Kasumi-1 (cell line): ENCODE measurements at regions not wholly inside any gene's neighbourhood (a gene's known extent, or its start where the extent isn't known, plus 50 kb on each side); places are given as distances from the start of the nearest gene placed in this dataset.

ENCODE experiments used
- DNase-seq, 2 experiments: peaks; one replicate each; lab custom pipeline; 2025; lab: John Stamatoyannopoulos, UW

DNA sequence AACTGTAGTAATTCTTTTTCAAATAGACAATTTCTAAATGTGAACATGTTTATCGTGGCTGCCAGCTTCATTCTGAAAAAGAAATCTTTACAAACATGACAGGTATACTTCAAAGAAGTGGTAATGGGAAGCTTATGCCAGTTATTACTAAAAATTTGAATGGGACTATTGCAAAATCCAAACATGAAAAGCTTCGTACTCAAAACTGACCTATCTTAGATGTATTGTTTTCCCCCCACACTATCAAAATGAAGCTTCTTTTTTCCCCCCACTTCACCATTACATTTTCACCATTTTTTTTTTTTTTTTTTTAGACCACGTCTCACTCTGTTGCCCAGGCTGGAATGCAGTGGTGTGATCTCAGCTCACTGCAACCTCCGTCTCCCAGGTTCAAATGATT lies 50.4 kb upstream of the SERTAD2 start:
- no peak for DNase-seq

DNA sequence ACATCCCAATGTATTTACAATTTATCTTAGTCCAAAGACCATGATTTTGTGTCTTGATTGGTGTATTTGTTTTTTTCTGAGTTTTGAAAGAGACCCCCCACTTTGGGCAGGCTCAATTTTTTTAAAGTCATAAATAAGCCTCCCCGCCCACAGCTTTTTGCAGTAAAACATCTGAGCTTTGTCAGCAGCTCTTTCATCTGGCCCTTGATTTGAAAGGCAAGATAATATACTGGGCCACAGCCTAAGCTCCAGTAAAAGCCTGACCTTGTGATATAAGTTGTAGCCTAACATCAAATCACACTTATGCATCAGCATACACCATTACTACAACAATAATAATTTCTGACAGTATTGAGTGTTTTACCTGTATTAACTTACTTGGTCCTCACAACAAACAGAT lies 51.3 kb upstream of the SERTAD2 start:
- DNase-seq: no peak

- DNase-seq: no peak
Observed at GRCh38 chr2:64707276-64707675, 53.6 kb upstream of the SERTAD2 start.

GRCh38 chr2:64708829-64709228 lies 55.1 kb upstream of the SERTAD2 start:
- DNase-seq: no peak

GRCh38 chr2:64711252-64711800 lies 57.6 kb upstream of the SERTAD2 start:
- peak in 1 of 2 experiments; percentile 8 for DNase-seq

DNA sequence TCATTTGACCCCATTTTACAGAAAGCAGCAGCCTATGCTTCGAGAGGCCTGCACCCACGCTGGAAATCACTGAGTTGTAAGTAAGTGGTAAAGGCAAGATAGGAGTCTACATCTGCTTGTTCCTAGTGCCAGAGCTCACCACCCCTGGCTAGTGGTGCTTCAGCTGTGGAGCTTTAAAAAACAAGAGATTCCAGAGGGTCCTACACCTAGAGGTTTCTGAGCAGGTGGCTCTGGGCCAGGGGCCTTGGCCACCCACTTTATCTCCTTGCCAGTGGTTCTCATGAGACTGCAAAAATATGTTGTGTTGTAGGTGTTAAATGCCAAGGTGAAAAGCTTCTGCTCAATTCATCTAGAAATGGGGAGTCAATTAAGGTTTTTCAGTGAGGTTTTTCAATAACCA lies 60.0 kb upstream of the SERTAD2 start:
- DNase-seq: no peak

- no peak for DNase-seq
Observed at GRCh38 chr2:64716569-64716968, 62.9 kb upstream of the SERTAD2 start.

GRCh38 chr2:64718250-64718885 lies 64.7 kb upstream of the SERTAD2 start:
- no peak for DNase-seq

DNA sequence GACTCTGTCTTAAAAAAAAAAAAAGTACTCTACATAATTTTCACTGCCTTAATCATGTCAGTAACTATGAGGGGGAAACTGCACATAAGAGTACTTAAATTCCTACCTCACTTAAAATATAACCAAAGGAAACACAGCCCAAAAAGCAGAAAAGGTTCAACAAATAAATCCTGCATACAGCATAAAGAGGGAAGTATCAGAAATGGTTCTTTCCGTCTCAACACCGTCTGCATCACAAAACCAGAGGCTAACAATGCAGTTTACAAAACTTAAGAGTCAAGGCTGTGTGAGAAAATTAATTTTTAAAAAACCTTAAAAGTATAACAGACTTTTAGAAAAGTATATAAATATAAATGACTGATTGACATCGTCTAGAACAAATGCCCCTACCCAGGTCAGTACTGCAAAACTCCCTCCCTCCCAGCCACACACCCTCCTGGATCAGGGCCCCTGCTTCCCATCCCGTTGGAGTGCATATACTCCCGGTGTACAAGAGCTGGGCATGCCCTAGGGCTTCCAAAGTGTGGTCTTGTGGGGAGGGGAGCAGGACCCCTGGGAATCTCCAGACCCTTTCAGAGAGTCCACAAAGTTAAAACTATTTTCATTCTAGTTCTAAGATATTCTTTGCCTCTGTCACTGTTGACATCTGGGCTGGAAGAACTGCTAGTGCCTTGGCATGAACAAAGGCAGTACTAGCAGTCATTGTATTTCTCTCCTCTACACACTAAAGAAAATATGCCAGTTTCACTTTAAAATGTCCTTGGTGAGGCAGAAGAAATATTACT lies 67.0 kb upstream of the SERTAD2 start:
- DNase-seq: no peak

DNA sequence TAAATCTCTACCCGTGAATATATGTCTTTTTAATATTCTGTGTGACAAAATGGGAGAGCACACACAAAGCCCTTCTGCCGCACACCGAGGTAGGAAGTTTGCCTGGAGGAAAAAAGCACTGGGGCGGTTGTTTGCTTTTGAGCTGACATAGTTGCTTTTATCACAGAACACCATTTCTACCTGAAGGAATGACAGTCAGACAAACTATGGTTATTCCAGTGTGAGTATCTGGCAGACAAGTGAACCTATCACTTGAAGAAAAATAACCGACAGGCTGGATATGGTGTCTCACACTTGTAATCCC lies 67.6 kb upstream of the SERTAD2 start:
- no peak for DNase-seq

DNA sequence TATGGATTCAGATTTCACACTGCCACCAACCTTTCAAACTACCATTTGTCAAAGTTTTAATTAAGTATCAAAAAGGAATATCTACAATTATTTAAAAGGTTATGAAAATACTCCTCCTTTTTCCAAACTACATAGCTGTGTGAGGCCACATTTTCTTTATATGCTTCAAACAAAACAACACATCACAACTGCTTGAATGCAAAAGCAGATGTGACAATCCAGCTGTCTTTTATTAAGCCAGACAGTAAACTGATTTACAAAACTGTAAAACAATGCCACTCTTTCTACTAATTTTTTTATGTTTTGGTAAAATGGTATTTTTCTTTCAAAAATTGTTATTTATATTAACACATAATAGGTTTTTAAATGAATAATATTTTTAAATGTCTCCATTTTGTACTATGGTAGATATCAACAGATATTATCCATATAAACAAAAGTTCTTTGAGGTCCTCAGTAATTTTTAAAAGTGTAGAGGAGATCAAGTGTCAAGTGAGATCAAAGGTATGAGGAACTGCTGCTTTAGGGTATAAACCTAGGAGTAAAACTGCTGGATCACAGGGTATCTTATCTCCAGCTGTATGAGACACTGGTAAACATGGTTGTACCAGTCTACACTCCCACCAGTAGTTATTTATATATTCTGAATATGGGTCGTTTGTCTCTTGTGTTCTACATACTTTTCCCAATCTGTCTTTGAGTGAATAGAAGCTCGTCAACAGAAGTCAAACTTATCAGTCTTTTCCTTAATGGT lies 68.8 kb upstream of the SERTAD2 start:
- DNase-seq: no peak

- DNase-seq: peak; percentile 41 to 60
Observed at GRCh38 chr2:64727013-64727767, 73.5 kb upstream of the SERTAD2 start.

DNA sequence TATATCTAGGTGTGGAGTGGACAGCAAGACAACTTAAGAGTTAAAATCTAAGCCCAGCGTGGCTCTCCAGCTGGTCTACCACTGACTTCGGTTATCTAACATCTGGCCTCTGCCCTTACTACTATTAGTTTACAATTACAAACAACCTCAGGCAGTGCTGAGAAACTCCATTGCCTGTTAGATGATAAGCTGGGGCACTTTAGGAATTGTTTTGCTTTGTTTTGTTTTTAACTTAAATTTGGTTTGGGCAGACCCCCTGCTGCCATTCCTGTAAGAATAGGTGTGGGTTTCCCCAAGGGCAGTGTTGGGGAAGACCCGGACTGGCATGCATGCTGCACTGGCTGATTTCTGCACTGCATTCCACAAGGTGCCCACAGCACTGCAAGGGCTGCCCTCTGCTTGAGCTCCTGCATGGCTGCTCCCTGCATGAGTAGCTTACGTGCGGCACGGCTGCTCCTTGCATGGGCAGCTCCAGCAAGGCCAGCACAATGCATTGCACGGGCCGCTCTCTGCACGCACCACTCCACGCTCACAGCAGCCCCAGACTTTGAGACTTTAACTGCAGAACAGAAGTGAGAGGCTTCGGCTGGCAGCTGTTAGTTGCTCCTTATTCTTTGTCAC lies 74.2 kb upstream of the SERTAD2 start:
- DNase-seq: no peak

DNA sequence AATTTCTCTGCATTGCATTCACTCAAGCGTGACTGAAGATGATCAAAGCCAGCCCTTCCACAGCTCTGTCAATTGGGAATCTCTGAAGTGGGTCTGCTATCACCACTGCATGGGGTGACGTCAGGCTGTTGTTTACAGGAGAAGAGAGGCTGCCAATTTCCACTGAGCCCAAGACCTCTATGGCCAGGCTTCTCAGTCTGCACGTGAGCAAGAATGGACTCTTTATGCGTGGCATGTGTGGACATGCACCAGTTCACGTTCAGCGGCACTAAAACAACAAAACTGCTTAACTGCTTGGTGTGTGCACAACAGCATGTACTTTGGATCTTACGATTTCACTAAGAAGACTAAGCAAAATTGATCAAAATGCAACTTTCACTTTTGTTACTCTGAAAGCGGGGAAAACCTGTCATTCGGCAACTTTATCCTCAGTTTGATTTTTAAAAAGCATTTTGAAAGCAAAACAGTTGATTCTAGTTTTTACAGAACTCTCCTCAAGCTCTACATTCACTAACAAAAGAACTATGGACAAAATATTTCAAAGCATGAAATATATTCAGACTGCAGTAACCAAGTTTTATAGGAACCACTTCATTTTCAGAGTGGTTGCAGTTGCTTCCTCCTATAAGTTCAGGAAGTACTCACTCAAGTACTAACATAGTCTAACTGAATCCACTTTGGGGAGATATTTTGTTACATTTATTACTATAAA lies 77.0 kb upstream of the SERTAD2 start:
- DNase-seq: peak; percentile 6 to 36

DNA sequence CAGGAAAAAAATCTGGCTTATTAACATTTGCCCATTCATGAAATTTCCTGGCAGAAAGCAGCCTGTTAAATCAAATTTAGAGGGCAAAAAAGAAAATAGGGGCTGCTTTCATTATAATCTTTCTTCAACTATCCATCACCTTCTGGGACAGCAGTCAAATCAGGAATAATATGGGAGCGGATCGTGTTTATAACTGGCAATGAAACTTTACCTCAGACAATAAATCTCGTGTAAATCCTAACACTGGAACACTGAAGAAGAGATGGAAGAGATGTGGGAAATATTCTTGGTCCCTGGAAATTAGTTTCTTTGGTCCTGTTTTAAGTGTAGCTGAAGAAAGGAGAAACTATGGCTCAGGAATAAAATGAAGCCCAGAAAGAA lies 77.5 kb upstream of the SERTAD2 start:
- no peak for DNase-seq

DNA sequence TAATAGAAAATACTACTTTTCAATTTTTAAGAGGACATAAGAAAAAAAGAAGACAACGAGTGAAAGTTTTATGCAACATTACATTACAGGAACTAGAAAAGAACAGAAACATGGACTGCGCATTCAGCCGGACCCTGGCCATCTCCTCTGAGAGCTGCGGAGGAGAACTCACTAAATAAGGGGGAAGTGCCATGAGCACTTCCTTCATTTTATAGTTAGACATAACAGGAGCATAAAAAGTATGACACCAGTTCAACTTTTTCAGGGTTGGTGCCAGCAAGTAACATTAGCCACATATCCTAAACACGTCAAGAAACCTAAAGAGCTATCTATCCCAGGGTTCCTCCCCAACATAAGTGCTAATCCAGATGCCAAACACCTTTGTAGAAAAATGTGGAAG lies 78.0 kb upstream of the SERTAD2 start:
- peak in 1 of 2 experiments; percentile 6 for DNase-seq

GRCh38 chr2:64732146-64732545 lies 78.4 kb upstream of the SERTAD2 start:
- DNase-seq: no peak

DNA sequence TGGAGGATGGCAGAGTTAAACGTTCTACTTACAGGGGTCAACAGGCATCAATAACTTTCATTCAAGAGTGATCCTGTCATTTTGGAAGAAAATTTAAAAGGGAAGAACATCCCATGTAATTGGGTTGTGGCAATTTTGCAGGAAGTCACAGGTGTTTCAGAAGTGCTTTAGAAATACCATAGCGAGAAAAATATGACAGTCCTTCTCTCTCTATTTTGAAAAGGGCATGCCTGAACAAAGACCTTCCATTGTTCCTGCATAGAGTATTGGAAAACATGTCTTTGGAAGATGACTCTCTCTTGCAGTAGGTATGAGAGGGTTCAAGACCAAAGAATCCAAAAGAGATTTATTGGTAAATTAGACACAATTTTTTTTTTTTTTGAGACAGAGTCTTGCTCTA lies 81.8 kb upstream of the SERTAD2 start:
- no peak for DNase-seq

GRCh38 chr2:64737547-64737946 lies 83.8 kb upstream of the SERTAD2 start:
- no peak for DNase-seq

GRCh38 chr2:64738026-64738425 lies 84.3 kb upstream of the SERTAD2 start:
- DNase-seq: no peak

- DNase-seq: no peak
Observed at GRCh38 chr2:64742678-64743077, 89.0 kb upstream of the SERTAD2 start.
